ENCODE measurements at regions not wholly inside any gene's neighbourhood (a gene's known extent, or its start where the extent isn't known, plus 50 kb on each side); places are given as distances from the start of the nearest gene placed in this dataset.

- Histone ChIP-seq H3K4me3 (ENCODE audit: extremely low read depth in 1 of 4, insufficient read depth in 2 of 4, low read depth in 3 of 4, low read length in 4 of 4) (peak overlapping the region; percentile 19 to 56 (median 26); a peak in 7 of 8 replicates), H3K4me2 (ENCODE audit: insufficient read depth in 1 of 2, low read depth in 2 of 2, low read length in 2 of 2) (peak overlapping the region; percentile 70 to 79)
- peak in 1 of 2 experiments; percentile 42 for DNase-seq (ENCODE audit: low read depth in 1 of 2, low spot score in 2 of 2)
Measured at GRCh38 chrX:120000490-120001246, 57.1 kb upstream of the NKAP start.

More at GRCh38 chrX:120000490-120001246, 57.1 kb upstream of the NKAP start:
- no peak overlapping the region for H3K9ac ChIP-seq (replicated peaks in 1 of 4; ENCODE audit: extremely low read depth in 1 of 4, low read depth in 3 of 4, low read length in 3 of 4)
- FAIRE-seq = no peak
- no peak overlapping the region for H3K56ac ChIP-seq (replicated peaks; ENCODE audit: insufficient read length, low read depth, low read length)
- WGBS, 2 experiments (ENCODE audit: extremely low coverage in 1 of 2, insufficient coverage in 1 of 2, insufficient read length in 1 of 2, insufficient replicate concordance in 2 of 2, low coverage in 1 of 2, low lambda C conversion rate in 2 of 2, missing lambda C conversion rate in 1 of 2) = 2% methylated on average over 28 of the region's 32 CpGs; no CpG with 5 or more reads in 1 of the 2 experiments
- H3K23me2 ChIP-seq (ENCODE audit: low read depth, low read length) = peaks cover 5% of the 10 kb centered on the region; the same call in 1 of the 2 replicates
- no peak overlapping the region for H4K8ac ChIP-seq (ENCODE audit: extremely low read depth, insufficient read depth, low read length)
- TF ChIP-seq E2F6 (IDR thresholded peaks at IDR 0.05) = peak; percentile 32; the same call in 1 of the 2 replicates
- TF ChIP-seq SUZ12 (IDR thresholded peaks at IDR 0.05; ENCODE audit: low read length) = peak; percentile 71
- peak; percentile 18 for TF ChIP-seq KDM4A (IDR thresholded peaks at IDR 0.05; ENCODE audit: low read depth, low read length, severe bottlenecking)
- TF ChIP-seq POU5F1 (IDR thresholded peaks at IDR 0.05; ENCODE audit: low read depth, low read length) = no peak
- TF ChIP-seq EZH2 (IDR thresholded peaks at IDR 0.05; ENCODE audit: low read depth, low read length, severe bottlenecking) = peak; percentile 80
- TF ChIP-seq JUN (IDR thresholded peaks at IDR 0.05; ENCODE audit: low read depth, low read length) = no peak
- TF ChIP-seq CTBP2 (IDR thresholded peaks at IDR 0.05; ENCODE audit: borderline replicate concordance, insufficient read depth, insufficient read length, low read length) = peak; percentile 16
- TF ChIP-seq MAX (IDR thresholded peaks at IDR 0.05) = peak; percentile 4; the same call in 1 of the 2 replicates
- H2BK12ac ChIP-seq (ENCODE audit: low read depth, low read length) = 0 out of 2 replicates have a peak overlapping the region, but pooled peaks have one; percentile 68
- H3K18ac ChIP-seq (ENCODE audit: extremely low read depth, low read length) = 0 out of 2 replicates have a peak overlapping the region, but pooled peaks have one; percentile 13
- H3K4ac ChIP-seq (replicated peaks; ENCODE audit: insufficient read length, low read depth, low read length) = no peak overlapping the region
- H3K79me1 ChIP-seq (ENCODE audit: low read depth, low read length) = no peaks in the 10 kb centered on the region
- peaks cover 0 to 1% of the 10 kb centered on the region in 2 experiments for H4K20me1 ChIP-seq (replicated peaks in 1 of 2; ENCODE audit: control insufficient read depth in 1 of 2, insufficient read depth in 2 of 2, low read length in 2 of 2)
- peaks cover 0 to 8% (median 2%) of the 10 kb centered on the region in 4 experiments; a peak in 4 of 7 replicates for H3K4me1 ChIP-seq (replicated peaks in 1 of 4; ENCODE audit: control insufficient read depth in 3 of 4, insufficient read depth in 4 of 4, low read length in 3 of 4)
- H2AK5ac ChIP-seq (ENCODE audit: low read depth, low read length) = no peak overlapping the region
- H3K9me3 ChIP-seq (ENCODE audit: insufficient read depth in 2 of 2, low read depth in 1 of 2, low read length in 1 of 2) = no peaks in the 10 kb centered on the region
- no peak overlapping the region for H2AFZ ChIP-seq (ENCODE audit: low read length)
- peaks cover 47 to 73% (median 65%) of the 10 kb centered on the region in 4 experiments for H3K27me3 ChIP-seq (replicated peaks in 1 of 4; ENCODE audit: control insufficient read depth in 3 of 4, extremely low read depth in 1 of 4, insufficient read depth in 3 of 4, low read length in 3 of 4)
- no peaks in the 10 kb centered on the region for H3K79me2 ChIP-seq (ENCODE audit: control insufficient read depth in 1 of 2, insufficient read depth in 2 of 2, low read length in 2 of 2)
- H4K91ac ChIP-seq (replicated peaks; ENCODE audit: insufficient read length, low read length) = no peak overlapping the region
- H2BK15ac ChIP-seq (ENCODE audit: low read length) = no peak overlapping the region
- no peak overlapping the region for H3K27ac ChIP-seq (ENCODE audit: low read depth, low read length)
- H2BK5ac ChIP-seq (ENCODE audit: low read depth, low read length) = no peak overlapping the region
- no peak overlapping the region for H3K14ac ChIP-seq (ENCODE audit: insufficient read length)
- ChIA-PET POLR2A (ENCODE audit: partially characterized antibody) (interaction anchor here (1.3 to 3.6 kb wide), 2 partner anchors 10 to 16 kb away, joined by 5 to 19 read pairs; no protein-coding TSS in a partner anchor), CTCF (ENCODE audit: partially characterized antibody) (interaction anchor here (1.1 to 1.6 kb wide), 2 partner anchors 10 to 16 kb away, joined by 4 to 9 read pairs; no protein-coding TSS in a partner anchor)
- H2BK120ac ChIP-seq (replicated peaks; ENCODE audit: low read depth, low read length) = no peak overlapping the region
- no peak overlapping the region for H3K23ac ChIP-seq (ENCODE audit: insufficient read length)
- no peak overlapping the region for H2BK20ac ChIP-seq (ENCODE audit: low read length)
- no peaks in the 10 kb centered on the region; a peak in 1 of 8 replicates for H3K36me3 ChIP-seq (ENCODE audit: control insufficient read depth in 2 of 4, insufficient read depth in 4 of 4, low read length in 3 of 4)
- no peak overlapping the region for H4K5ac ChIP-seq (ENCODE audit: insufficient read length, low read depth, low read length)

All from H1 (cell line).